Hematopoietic multipotent progenitor cell treated with erythropoietin and hydrocortisone succinate and interleukin-3 and kit ligand, for 8 days (in vitro differentiated cells): ENCODE measurements at regions not wholly inside any gene's neighbourhood (a gene's known extent, or its start where the extent isn't known, plus 50 kb on each side); places are given as distances from the start of the nearest gene placed in this dataset.

ENCODE experiments used
- DNase-seq: peaks from one replicate; pipeline ENCODE4 v3.0.0-alpha.2; 2015

GRCh38 chr20:60883496-60883895, 368.6 kb upstream of the CDH4 start:
- DNase-seq: no peak

GRCh38 chr20:60884277-60884676, 367.8 kb upstream of the CDH4 start:
- DNase-seq: no peak

- DNase-seq: no peak
Measured at GRCh38 chr20:60888771-60889170, 363.3 kb upstream of the CDH4 start.

GRCh38 chr20:60892095-60892813, 359.8 kb upstream of the CDH4 start:
- no peak for DNase-seq

GRCh38 chr20:60894091-60894490, 358.0 kb upstream of the CDH4 start:
- no peak for DNase-seq

GRCh38 chr20:60895363-60896079, 356.5 kb upstream of the CDH4 start:
- no peak for DNase-seq

- DNase-seq: no peak
Measured at GRCh38 chr20:60897976-60898375, 354.1 kb upstream of the CDH4 start.

GRCh38 chr20:60899320-60899719, 352.7 kb upstream of the CDH4 start:
- no peak for DNase-seq

- no peak for DNase-seq
Measured at GRCh38 chr20:60900618-60901017, 351.4 kb upstream of the CDH4 start.

- DNase-seq: no peak
Measured at GRCh38 chr20:60901831-60902230, 350.2 kb upstream of the CDH4 start.

- no peak for DNase-seq
Measured at GRCh38 chr20:60903325-60903971, 348.6 kb upstream of the CDH4 start.

- DNase-seq: no peak
Measured at GRCh38 chr20:60904730-60905129, 347.3 kb upstream of the CDH4 start.

- DNase-seq: no peak
Measured at GRCh38 chr20:60905919-60906318, 346.1 kb upstream of the CDH4 start.

GRCh38 chr20:60906555-60906954, 345.5 kb upstream of the CDH4 start:
- DNase-seq: no peak

GRCh38 chr20:60913298-60913697, 338.8 kb upstream of the CDH4 start:
- DNase-seq: no peak

GRCh38 chr20:60921022-60921622, 330.9 kb upstream of the CDH4 start:
- peak; percentile 23 for DNase-seq

GRCh38 chr20:60926831-60927230, 325.2 kb upstream of the CDH4 start:
- DNase-seq: no peak

- no peak for DNase-seq
Measured at GRCh38 chr20:60928341-60928740, 323.7 kb upstream of the CDH4 start.

- DNase-seq: no peak
Measured at GRCh38 chr20:60930023-60930790, 321.9 kb upstream of the CDH4 start.

- no peak for DNase-seq
Measured at GRCh38 chr20:60931696-60932095, 320.4 kb upstream of the CDH4 start.

- DNase-seq: no peak
Measured at GRCh38 chr20:60934724-60935123, 317.3 kb upstream of the CDH4 start.

GRCh38 chr20:60935971-60936370, 316.1 kb upstream of the CDH4 start:
- no peak for DNase-seq

GRCh38 chr20:60937585-60937984, 314.5 kb upstream of the CDH4 start:
- no peak for DNase-seq
